Type B pancreatic cell (in vitro differentiated cells): ENCODE measurements at regions not wholly inside any gene's neighbourhood (a gene's known extent, or its start where the extent isn't known, plus 50 kb on each side); places are given as distances from the start of the nearest gene placed in this dataset.

Experiments used
- DNase-seq: peaks from one replicate; pipeline ENCODE4 v3.0.0; 2021; ENCODE audit warnings: mixed read lengths; ENCODE audit not compliant: unreplicated experiment; ENCODE audit errors: extremely low spot score
- H3K27ac Mint-ChIP-seq: 2 replicates; pipeline ENCODE4 v1.8.0; 2021; ENCODE audit warnings: mild to moderate bottlenecking, mixed read lengths
- H3K27me3 Mint-ChIP-seq: 2 replicates; pipeline ENCODE4 v1.8.0; 2021; ENCODE audit warnings: mixed read lengths
- H3K36me3 Mint-ChIP-seq: 2 replicates; pipeline ENCODE4 v1.8.0; 2021; ENCODE audit warnings: mixed read lengths
- H3K4me1 Mint-ChIP-seq: one replicate; pipeline ENCODE4 v1.8.0; 2021; ENCODE audit warnings: mixed read lengths; ENCODE audit not compliant: unreplicated experiment
- H3K4me3 Mint-ChIP-seq: 2 replicates; pipeline ENCODE4 v1.8.0; 2021; ENCODE audit warnings: mild to moderate bottlenecking, mixed read lengths
- H3K9me3 Mint-ChIP-seq: 2 replicates; pipeline ENCODE4 v1.8.0; 2021; ENCODE audit warnings: mixed read lengths
- CTCF ChIP-seq: fragments of 200-600 bp; sonication (generic); conservative IDR thresholded peaks from 2 replicates; pipeline ENCODE4 v1.5.0; 2021; ENCODE audit warnings: antibody characterized with exemption, mild to moderate bottlenecking

GRCh38 chr3:170751899-170752293, 118.1 kb downstream of the RPL22L1 start:
- Mint-ChIP-seq H3K4me3 (no peak overlapping the region), H3K4me1 (peaks cover 28% of the 10 kb centered on the region), H3K9me3 (no peaks in the 10 kb centered on the region), H3K36me3 (no peaks in the 10 kb centered on the region), H3K27ac (no peak overlapping the region), H3K27me3 (no peaks in the 10 kb centered on the region)
- DNase-seq, result no peak
- TF ChIP-seq CTCF, result no peak

DNA sequence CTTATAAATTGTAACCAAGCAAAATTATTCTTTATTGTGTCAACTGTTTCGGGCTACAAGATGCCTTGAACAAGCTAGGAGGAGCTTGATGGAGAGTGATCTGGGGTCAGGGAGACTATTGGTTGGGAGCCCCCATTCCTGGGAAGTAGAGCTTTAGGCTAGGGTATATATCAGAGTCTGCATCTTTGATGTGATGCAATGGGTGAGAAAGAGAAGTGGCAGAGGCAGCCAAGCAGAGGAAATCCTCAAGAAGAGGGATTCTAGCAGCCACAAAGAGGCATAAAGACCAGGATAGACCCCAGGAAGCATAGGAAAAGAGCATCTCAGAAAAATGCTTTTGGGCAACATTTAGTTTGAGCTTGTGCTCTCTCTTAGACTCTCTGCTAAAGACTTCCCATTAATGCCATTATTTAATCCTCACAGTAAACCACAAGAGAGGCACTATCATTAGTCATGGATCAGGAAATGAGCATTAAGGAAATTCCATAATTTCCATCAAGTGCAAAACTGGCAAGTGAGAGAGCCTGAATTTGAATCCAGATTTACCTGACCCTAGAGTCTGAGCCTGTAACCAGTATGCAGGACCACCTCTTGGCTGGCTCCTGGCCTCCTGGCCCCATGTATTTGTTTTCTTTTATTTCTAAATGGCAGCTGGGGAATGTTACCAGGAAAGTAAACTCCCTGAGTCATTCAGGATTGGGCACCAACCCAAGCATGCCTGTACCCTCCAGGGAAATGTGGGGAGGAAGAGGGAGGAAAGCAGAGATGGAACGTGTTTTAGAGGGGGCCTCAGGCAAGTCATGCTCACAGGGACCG, 118.7 kb downstream of the RPL22L1 start:
- no peaks in the 10 kb centered on the region for H3K36me3 Mint-ChIP-seq
- H3K4me1 Mint-ChIP-seq, result peaks cover 28% of the 10 kb centered on the region
- TF ChIP-seq CTCF, result no peak
- H3K27ac Mint-ChIP-seq, result no peak overlapping the region
- H3K27me3 Mint-ChIP-seq, result no peaks in the 10 kb centered on the region
- DNase-seq, result no peak
- no peak overlapping the region for H3K4me3 Mint-ChIP-seq
- no peaks in the 10 kb centered on the region for H3K9me3 Mint-ChIP-seq

DNA sequence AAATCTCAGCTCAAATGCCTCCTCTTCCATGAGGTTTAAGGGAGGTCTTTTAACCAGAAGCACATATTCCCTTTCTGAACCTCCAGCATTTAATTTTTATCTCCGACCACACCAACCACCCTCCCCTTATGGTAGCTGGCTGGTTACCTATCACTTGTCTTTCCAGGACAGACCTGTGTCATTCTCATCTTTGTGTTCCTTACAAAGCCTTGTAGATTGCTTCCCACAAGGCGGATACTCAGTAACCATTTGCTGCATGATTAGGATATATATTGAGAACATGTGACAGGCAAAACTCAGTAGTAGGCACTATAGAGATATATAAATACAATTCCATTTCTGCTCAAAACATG, 119.5 kb downstream of the RPL22L1 start:
- Mint-ChIP-seq H3K27me3 (no peaks in the 10 kb centered on the region), H3K27ac (no peak overlapping the region), H3K4me3 (no peak overlapping the region), H3K36me3 (no peaks in the 10 kb centered on the region), H3K4me1 (peaks cover 28% of the 10 kb centered on the region), H3K9me3 (peaks cover 5% of the 10 kb centered on the region)
- no peak for DNase-seq
- no peak for TF ChIP-seq CTCF

DNA sequence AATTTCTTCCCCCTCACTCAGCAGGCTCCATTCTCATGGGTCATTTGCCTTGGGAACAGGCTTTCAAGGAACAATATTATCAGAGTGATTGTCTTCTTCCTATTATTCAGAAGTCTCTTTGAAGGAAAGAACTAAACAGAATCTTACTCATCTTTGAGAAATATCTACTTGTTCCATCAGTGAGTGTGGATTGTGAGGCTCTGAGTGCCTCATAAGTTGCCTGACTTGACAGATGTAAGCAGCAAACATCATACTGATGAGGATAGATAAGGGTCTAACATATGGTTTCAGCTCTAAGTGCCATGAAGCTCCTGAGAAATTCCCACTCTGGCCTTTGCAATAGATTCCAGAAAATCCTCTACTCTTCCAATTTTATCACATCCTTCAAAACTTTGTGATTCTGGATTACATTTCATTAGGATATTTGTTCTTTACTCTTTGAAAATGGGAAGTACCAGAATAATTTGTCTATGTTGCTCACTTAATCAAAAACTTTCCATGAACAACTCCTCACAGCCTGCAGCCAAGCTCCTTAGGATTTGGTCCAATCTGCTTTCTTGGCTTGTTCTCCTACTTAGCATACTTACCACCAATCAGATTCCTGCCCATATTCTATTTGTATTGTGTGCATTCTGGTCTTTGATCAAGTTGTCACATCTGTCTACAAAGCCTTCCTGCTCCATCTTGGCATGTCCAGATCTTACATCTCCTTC, 120.1 kb downstream of the RPL22L1 start:
- TF ChIP-seq CTCF, result no peak
- no peak overlapping the region for H3K4me3 Mint-ChIP-seq
- peaks cover 5% of the 10 kb centered on the region for H3K9me3 Mint-ChIP-seq
- peaks cover 28% of the 10 kb centered on the region for H3K4me1 Mint-ChIP-seq
- DNase-seq, result no peak
- H3K27ac Mint-ChIP-seq, result no peak overlapping the region
- no peaks in the 10 kb centered on the region for H3K27me3 Mint-ChIP-seq
- H3K36me3 Mint-ChIP-seq, result no peaks in the 10 kb centered on the region

DNA sequence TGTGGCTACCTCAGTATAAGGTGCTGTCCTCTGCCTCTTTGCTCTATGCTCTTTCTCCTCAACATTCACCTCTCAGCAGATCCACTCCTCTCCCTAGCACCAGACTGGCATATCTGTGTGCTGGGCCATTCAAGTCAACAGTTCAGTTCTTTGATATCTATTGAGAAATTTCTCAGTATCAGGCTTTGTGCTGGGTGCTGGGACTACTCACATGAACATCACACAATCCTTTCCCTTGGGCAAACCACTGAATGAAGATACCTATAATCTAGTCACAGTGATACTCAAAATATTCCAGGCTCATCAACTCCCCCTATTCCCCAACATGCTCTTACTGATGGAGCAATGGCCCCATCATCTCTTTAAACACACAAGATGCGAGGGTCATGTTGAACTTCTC, 120.8 kb downstream of the RPL22L1 start:
- H3K27ac Mint-ChIP-seq, result no peak overlapping the region
- no peak for TF ChIP-seq CTCF
- H3K4me3 Mint-ChIP-seq, result no peak overlapping the region
- H3K4me1 Mint-ChIP-seq, result peaks cover 23% of the 10 kb centered on the region
- H3K27me3 Mint-ChIP-seq, result no peaks in the 10 kb centered on the region
- no peak for DNase-seq
- no peaks in the 10 kb centered on the region for H3K36me3 Mint-ChIP-seq
- peaks cover 5% of the 10 kb centered on the region for H3K9me3 Mint-ChIP-seq
